K562 (cell line): ENCODE measurements at regions not wholly inside any gene's neighbourhood (a gene's known extent, or its start where the extent isn't known, plus 50 kb on each side); places are given as distances from the start of the nearest gene placed in this dataset.

Experiments
- BHLHE40 ChIP-seq: IDR thresholded peaks from 2 replicates; pipeline ENCODE4 v1.6.1; 2011; ENCODE audit warnings: low read length, improper control_type of control experiment
- EP300 ChIP-seq: IDR thresholded peaks from 2 replicates; pipeline ENCODE4 v1.6.1; 2012; ENCODE audit warnings: low read length, improper control_type of control experiment
- HCFC1 ChIP-seq: IDR thresholded peaks from 2 replicates; pipeline ENCODE4 v1.6.1; 2012; ENCODE audit warnings: low read depth, low read length, improper control_type of control experiment
- HDAC3 ChIP-seq: fragments of 450-650 bp; IDR thresholded peaks from 2 replicates; pipeline ENCODE4 v1.6.1; 2018; ENCODE audit warnings: borderline replicate concordance, mild to moderate bottlenecking, moderate library complexity; ENCODE audit not compliant: partially characterized antibody
- L3MBTL2 ChIP-seq: fragments of 450-650 bp; IDR thresholded peaks from 2 replicates; pipeline ENCODE4 v1.6.1; 2016; ENCODE audit warnings: mild to moderate bottlenecking, moderate library complexity
- NONO ChIP-seq, 2 experiments: fragments of 200-400 bp in 1 of 2; fragments of 450-650 bp in 1 of 2; formaldehyde crosslinking in 1 of 2; IDR thresholded peaks; 2 replicates each; pipeline ENCODE4 v1.6.1; 2017; ENCODE audit warnings: low read depth in 2 of 2, mild to moderate bottlenecking in 2 of 2, moderate library complexity in 2 of 2, low read length in 1 of 2
- NRF1 ChIP-seq, 2 experiments: fragments of 450-650 bp; IDR thresholded peaks in 1 of 2; conservative IDR thresholded peaks in 1 of 2; 2 replicates each; pipeline ENCODE4 v1.6.1; 2014; ENCODE audit warnings: mild to moderate bottlenecking in 2 of 2
- POLR2B ChIP-seq: fragments of 450-650 bp; IDR thresholded peaks from 2 replicates; pipeline ENCODE4 v1.6.1; 2018; ENCODE audit warnings: low read depth; ENCODE audit not compliant: partially characterized antibody
- RBFOX2 ChIP-seq: fragments of 200-400 bp; formaldehyde crosslinking; IDR thresholded peaks from 2 replicates; pipeline ENCODE4 v1.6.1; 2017; ENCODE audit warnings: low read depth, mild to moderate bottlenecking, low read length, moderate library complexity
- SMC3 ChIP-seq: conservative IDR thresholded peaks from 2 replicates; pipeline ENCODE4 v1.6.1; 2011; ENCODE audit warnings: low read depth, low read length, improper control_type of control experiment; ENCODE audit not compliant: insufficient read depth
- TAF1 ChIP-seq: IDR thresholded peaks from 2 replicates; pipeline ENCODE4 v1.6.1; 2011; ENCODE audit warnings: mild to moderate bottlenecking, low read length, moderate library complexity; ENCODE audit not compliant: insufficient read depth, control insufficient read depth, severe bottlenecking; ENCODE audit errors: extremely low read depth
- TAF9B ChIP-seq: fragments of 450-650 bp; IDR thresholded peaks from 2 replicates; pipeline ENCODE4 v1.6.1; 2018; ENCODE audit warnings: mild to moderate bottlenecking; ENCODE audit not compliant: partially characterized antibody
- TARDBP ChIP-seq: fragments of 450-650 bp; IDR thresholded peaks from 2 replicates; pipeline ENCODE4 v1.6.1; 2016
- TEAD2 ChIP-seq: fragments of 450-650 bp; IDR thresholded peaks from 2 replicates; pipeline ENCODE4 v1.6.1; 2016; ENCODE audit warnings: missing genetic modification characterization, control low read depth, missing compliant biosample characterization
- ZNF224 ChIP-seq: sonication (generic); formaldehyde crosslinking; IDR thresholded peaks from 2 replicates; pipeline ENCODE4 v1.8.0; 2022; ENCODE audit warnings: mild to moderate bottlenecking, missing genetic modification reagents
- ZNF24 ChIP-seq: fragments of 450-650 bp; IDR thresholded peaks from 2 replicates; pipeline ENCODE4 v1.6.1; 2016
- ZNF316 ChIP-seq: fragments of 450-650 bp; IDR thresholded peaks from 2 replicates; pipeline ENCODE4 v1.6.1; 2016
- TF ChIP-seq, protein P1 (sequence below): sonication (generic); IDR thresholded peaks from 2 replicates; pipeline ENCODE4 v1.6.1; 2016
- TF ChIP-seq, protein P2 (sequence below): fragments of 200-800 bp; sonication (Bioruptor generic); IDR thresholded peaks from 2 replicates; pipeline ENCODE4 v1.6.1; 2017; ENCODE audit warnings: missing genetic modification characterization, missing compliant biosample characterization
- TF ChIP-seq, protein P3 (sequence below): fragments of 250-450 bp; sonication (Bioruptor Pico); IDR thresholded peaks from 2 replicates; pipeline ENCODE4 v1.5.0; 2022; ENCODE audit warnings: mild to moderate bottlenecking
- TF ChIP-seq, protein P4 (sequence below): fragments of 250-450 bp; sonication (Bioruptor Pico); IDR thresholded peaks from 2 replicates; pipeline ENCODE4 v1.5.0; 2021
- TF ChIP-seq, protein P5 (sequence below): sonication (generic); formaldehyde crosslinking; IDR thresholded peaks from 2 replicates; pipeline ENCODE4 v1.8.0; 2022; ENCODE audit warnings: missing genetic modification reagents, mild to moderate bottlenecking, borderline replicate concordance
- TF ChIP-seq, protein P6 (sequence below): fragments of 250-450 bp; sonication (Bioruptor Pico); IDR thresholded peaks from 2 replicates; pipeline ENCODE4 v1.8.0; 2021; ENCODE audit warnings: moderate library complexity, mild to moderate bottlenecking, inconsistent platforms

DNA sequence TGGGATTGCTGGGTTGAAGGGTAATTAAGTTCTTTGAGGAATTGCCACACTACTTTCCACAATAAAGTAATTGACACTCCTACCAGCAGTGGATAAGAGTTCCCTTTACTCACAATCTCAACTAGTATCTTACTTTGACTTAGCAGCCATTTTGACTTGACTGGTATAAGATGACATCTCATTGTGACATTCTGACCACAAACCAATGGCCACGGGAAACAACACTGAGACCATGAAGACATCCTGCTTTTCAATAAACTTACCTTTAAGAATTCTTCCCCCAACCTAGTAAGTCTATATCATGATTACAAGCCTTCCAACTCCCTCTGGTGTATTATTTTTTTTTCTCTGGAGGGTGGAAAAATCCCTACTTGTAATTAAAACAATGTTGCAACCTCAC, 66.9 kb upstream of the WDR1 start (continued):
- peak; percentile 21 for TF ChIP-seq TAF9B
- TF ChIP-seq, protein P1, sequence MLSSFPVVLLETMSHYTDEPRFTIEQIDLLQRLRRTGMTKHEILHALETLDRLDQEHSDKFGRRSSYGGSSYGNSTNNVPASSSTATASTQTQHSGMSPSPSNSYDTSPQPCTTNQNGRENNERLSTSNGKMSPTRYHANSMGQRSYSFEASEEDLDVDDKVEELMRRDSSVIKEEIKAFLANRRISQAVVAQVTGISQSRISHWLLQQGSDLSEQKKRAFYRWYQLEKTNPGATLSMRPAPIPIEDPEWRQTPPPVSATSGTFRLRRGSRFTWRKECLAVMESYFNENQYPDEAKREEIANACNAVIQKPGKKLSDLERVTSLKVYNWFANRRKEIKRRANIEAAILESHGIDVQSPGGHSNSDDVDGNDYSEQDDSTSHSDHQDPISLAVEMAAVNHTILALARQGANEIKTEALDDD = peak; percentile 93
- TF ChIP-seq POLR2B = no peak
- TF ChIP-seq ZNF316 = no peak
- no peak for TF ChIP-seq EP300
- no peak for TF ChIP-seq ZNF224
- no peak for TF ChIP-seq TARDBP
- no peak for TF ChIP-seq NONO (IDR thresholded peaks at IDR 0.05; ENCODE audit: low read depth in 2 of 2, low read length in 1 of 2)
- TF ChIP-seq, protein P2, sequence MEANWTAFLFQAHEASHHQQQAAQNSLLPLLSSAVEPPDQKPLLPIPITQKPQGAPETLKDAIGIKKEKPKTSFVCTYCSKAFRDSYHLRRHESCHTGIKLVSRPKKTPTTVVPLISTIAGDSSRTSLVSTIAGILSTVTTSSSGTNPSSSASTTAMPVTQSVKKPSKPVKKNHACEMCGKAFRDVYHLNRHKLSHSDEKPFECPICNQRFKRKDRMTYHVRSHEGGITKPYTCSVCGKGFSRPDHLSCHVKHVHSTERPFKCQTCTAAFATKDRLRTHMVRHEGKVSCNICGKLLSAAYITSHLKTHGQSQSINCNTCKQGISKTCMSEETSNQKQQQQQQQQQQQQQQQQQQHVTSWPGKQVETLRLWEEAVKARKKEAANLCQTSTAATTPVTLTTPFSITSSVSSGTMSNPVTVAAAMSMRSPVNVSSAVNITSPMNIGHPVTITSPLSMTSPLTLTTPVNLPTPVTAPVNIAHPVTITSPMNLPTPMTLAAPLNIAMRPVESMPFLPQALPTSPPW = no peak; the same call in 1 of the 2 replicates
- no peak; the same call in none of the 2 replicates for TF ChIP-seq RBFOX2
- peak; percentile 63; the same call in 1 of the 2 replicates for TF ChIP-seq TEAD2 (tag)
- no peak for TF ChIP-seq BHLHE40
- TF ChIP-seq, protein P3, sequence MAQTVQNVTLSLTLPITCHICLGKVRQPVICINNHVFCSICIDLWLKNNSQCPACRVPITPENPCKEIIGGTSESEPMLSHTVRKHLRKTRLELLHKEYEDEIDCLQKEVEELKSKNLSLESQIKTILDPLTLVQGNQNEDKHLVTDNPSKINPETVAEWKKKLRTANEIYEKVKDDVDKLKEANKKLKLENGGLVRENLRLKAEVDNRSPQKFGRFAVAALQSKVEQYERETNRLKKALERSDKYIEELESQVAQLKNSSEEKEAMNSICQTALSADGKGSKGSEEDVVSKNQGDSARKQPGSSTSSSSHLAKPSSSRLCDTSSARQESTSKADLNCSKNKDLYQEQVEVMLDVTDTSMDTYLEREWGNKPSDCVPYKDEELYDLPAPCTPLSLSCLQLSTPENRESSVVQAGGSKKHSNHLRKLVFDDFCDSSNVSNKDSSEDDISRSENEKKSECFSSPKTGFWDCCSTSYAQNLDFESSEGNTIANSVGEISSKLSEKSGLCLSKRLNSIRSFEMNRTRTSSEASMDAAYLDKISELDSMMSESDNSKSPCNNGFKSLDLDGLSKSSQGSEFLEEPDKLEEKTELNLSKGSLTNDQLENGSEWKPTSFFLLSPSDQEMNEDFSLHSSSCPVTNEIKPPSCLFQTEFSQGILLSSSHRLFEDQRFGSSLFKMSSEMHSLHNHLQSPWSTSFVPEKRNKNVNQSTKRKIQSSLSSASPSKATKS = no peak
- TF ChIP-seq SMC3 = no peak
- no peak for TF ChIP-seq HDAC3
- TF ChIP-seq ZNF24 = no peak
- TF ChIP-seq, protein P4, sequence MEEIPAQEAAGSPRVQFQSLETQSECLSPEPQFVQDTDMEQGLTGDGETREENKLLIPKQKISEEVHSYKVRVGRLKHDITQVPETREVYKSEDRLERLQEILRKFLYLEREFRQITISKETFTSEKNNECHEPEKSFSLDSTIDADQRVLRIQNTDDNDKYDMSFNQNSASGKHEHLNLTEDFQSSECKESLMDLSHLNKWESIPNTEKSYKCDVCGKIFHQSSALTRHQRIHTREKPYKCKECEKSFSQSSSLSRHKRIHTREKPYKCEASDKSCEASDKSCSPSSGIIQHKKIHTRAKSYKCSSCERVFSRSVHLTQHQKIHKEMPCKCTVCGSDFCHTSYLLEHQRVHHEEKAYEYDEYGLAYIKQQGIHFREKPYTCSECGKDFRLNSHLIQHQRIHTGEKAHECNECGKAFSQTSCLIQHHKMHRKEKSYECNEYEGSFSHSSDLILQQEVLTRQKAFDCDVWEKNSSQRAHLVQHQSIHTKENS (CRISPR knock-in tag) = no peak
- TF ChIP-seq, protein P5, sequence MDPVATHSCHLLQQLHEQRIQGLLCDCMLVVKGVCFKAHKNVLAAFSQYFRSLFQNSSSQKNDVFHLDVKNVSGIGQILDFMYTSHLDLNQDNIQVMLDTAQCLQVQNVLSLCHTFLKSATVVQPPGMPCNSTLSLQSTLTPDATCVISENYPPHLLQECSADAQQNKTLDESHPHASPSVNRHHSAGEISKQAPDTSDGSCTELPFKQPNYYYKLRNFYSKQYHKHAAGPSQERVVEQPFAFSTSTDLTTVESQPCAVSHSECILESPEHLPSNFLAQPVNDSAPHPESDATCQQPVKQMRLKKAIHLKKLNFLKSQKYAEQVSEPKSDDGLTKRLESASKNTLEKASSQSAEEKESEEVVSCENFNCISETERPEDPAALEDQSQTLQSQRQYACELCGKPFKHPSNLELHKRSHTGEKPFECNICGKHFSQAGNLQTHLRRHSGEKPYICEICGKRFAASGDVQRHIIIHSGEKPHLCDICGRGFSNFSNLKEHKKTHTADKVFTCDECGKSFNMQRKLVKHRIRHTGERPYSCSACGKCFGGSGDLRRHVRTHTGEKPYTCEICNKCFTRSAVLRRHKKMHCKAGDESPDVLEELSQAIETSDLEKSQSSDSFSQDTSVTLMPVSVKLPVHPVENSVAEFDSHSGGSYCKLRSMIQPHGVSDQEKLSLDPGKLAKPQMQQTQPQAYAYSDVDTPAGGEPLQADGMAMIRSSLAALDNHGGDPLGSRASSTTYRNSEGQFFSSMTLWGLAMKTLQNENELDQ (CRISPR knock-in tag) = no peak
- no peak for TF ChIP-seq HCFC1
- no peak for TF ChIP-seq TAF1
- TF ChIP-seq, protein P6, sequence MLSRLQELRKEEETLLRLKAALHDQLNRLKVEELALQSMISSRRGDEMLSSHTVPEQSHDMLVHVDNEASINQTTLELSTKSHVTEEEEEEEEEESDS (CRISPR knock-in tag) = no peak
- TF ChIP-seq NRF1 (conservative IDR thresholded peaks at IDR 0.05 in 1 of 2, IDR thresholded peaks at IDR 0.05 in 1 of 2) = no peak
- TF ChIP-seq L3MBTL2 = no peak
